HG02678 (cell line): ENCODE measurements at regions not wholly inside any gene's neighbourhood (a gene's known extent, or its start where the extent isn't known, plus 50 kb on each side); places are given as distances from the start of the nearest gene placed in this dataset.
"Not testable (repeated sequence)": the region's sequence is repeated elsewhere in the genome, so short reads cannot be mapped to it uniquely, and the experiment has no call there.

ENCODE experiments used
- ATAC-seq: cut with Tn5 transposase; IDR thresholded peaks from one replicate; pipeline ENCODE4 v1.9.1; 2021; ENCODE audit warnings: mild to moderate bottlenecking, moderate library complexity; ENCODE audit not compliant: unreplicated experiment

DNA sequence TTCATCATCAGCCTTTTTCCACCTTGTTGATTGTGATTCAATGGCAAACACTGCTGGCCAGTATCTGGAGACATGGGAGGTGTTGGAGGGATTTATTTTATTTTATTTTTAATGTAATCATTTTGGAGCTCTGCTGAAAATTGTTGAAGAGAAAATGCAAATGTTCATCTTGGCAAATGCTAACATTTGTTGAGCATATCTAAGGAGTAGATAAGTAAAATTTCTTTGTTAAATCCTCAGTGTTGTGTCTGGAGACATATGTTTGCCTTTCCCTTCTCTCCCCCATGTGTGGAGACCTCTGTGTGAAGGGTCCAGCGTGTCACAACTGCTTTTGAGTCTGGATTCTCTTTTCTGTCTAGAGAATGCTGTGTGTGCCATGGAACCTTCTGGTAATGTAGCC, 300.3 kb downstream of the FZD1 start:
- no peak for ATAC-seq

DNA sequence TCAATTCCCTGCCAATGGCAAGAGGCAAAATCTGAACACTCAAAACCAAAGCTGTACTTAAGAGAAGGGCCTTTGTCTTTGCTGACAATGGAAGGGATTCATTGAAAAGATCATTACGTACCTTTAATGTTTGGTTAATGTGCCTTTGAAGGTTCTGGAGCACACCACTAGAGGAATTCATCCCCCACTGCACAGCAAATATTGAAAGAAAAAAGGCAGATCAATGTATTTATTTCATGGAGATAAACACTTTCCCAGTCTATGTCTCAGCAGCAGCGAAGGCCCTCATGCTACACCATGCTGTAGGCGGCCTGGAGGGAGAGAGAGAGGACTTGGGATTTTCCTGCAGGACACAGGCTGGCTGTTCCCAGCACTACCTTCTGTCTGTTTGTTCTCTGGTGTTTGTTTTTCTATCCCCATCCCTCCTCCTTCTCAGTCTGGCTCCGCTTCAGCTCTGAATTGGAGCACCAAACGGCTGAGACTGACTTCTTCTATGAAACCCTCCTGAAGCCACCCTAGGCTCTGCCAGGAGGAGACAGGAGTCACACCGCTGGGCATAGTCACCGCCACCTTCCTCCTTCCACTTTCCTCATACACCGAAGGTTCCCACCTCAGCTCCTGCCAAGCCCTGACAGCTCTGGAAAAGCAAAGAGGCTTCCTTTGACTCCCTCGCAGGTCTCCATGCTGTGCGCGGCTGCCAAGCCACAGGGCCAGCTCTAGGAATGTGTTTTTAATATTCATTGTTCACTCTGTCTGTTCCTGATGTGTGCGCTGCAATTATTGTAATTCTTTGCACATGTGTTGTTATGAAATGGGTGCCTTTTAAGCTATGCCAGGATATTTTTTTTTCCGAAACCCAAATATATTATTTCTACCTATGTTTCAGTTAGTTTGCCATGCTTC, 301.5 kb downstream of the FZD1 start:
- no peak for ATAC-seq

DNA sequence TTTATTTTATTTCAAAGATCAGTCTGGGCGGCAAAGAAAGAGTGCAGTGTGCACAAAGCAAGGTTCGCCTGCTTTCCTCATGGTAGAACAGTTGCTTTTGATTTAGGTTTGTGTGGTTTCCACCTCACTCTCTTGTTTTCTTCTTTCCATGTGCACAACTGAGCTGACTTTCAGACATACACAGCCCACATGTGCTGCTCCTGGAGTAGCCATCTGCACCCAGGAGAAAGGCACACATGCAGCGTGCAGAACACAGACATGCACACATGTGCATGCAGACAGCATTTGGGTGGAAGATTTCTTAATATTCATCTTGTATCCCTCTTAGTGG, 302.1 kb downstream of the FZD1 start:
- no peak for ATAC-seq

DNA sequence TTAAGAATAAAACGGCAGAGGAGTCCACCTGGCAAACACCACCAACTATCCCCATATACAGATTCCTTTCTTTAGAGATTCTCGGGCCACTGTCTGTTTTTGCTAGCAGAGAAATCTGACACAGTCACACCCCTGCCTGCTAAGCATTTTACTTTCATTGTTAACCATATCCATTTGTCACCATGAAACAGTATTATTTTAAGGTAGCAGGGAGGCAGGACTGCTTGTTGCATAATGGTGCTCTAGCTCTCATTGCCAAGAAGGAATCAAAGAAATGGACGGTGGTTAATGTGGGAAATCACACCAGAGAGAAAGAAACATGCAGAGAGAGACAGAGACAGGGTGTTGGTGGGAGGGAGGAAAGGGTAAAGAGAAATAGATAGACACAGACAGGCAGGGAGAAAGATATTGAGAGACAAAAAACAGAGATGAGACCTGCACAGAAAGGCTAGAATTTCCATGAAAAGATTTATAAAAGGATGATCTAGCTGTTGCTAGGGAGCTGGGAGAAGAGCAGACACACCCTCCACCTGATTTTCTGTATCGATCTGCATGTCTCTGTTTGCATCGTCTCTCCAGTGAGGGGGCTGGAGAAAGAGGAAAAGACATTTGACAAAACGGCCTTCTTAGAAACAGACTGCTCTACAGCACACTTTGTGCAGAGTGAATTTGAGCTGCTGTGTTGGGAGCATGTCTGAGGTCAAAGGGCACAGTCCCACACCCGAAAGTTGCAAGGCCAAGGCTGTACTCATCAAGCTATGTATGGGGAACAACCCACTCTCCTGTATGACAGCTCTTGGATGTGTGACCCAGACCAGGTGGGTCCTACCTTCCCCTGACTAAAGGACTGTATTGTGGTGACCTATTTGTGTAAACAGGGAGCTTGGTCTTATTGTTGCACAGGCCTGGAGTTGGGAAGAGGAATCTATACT, 303.1 kb downstream of the FZD1 start:
- no peak for ATAC-seq

DNA sequence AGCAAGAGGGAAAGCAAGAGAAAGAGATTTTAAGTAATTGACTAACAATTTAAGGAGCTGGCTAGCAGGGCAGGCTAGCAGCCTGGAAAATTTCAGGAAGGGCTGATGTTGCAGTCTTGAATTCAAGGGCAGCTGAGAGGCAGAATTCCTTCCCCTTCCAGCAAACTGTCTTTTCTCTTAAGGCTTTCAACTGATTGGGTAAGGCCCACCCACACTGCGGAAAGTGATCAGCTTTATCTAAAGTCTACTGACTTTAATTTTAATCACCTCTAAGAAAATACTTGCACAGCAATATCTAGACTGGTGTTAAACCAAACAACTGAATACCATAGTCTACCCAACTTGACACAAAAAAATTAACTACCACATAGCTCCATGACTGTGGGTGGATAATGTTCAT, 303.9 kb downstream of the FZD1 start:
- no peak for ATAC-seq

DNA sequence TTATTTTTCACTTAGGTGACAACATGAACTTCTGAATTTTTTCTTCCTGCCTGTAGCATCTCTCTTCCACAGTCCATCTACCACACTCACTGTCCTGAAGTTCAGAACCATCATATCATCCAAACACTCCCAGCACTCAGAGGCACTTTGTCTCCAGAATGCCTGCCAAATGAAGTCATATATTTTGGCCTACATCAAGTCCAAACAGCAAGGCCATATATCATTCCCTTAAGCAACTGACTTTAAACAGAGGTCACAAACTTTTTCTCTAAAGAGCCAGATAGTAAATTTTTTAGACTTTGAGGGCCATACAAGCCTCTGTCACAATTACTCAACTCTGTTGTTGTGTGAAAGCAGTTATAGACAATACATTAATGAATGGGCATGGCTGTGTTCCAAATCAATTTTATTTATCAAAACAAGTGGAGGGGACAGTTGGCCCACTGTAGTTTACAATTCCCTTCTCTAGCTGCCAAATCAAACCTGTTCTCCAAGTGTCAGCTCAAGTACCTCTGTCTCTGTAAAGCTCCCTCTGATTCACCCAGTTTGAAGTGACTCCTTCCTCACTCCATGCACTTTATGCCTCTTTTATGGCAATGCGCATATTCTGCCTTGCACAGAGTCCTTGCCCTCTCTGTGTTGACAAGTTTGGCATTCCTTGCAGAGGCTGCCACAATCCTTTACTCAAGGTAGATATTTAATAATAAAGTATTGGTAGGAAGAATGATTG, 305.7 kb downstream of the FZD1 start:
- ATAC-seq: no peak

DNA sequence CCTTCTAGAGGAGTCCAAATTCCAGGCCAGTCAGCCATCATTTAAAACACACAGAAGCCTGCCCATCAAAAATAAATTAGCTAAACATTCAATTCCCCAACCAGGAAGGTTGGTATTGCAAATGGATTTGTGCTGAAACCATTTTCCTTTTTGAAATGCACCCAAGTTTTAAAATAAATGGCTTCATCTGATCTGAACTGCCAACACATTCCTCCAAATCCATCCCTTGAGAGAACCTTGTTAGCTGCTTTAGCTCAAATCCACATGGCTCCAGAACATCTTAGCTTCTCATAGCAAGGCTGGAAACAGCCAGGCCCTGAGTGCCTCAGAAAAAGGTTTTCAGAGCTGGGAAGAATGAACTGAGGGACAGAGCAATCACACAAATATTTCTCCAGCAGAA, 306.3 kb downstream of the FZD1 start:
- ATAC-seq: no peak

DNA sequence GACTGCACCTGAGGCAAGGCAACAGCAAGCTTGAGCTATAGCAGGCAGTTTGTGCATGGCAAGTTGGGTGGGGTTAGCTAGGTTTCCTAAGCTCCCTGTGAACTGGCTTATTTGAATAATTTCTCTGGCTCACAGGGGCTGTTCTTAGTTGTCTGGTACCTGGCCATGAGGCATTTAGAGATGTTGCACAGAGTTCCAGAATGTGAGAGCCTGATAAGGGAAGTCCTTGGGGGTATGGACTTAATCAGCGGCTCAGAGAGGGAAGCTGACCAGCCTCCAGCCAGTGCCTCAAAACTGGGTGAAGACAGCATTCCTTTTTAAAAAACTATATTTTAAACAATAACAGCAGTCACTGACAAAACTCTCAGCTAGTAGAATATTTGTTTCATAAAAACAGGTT, 307.4 kb downstream of the FZD1 start:
- ATAC-seq: no peak

DNA sequence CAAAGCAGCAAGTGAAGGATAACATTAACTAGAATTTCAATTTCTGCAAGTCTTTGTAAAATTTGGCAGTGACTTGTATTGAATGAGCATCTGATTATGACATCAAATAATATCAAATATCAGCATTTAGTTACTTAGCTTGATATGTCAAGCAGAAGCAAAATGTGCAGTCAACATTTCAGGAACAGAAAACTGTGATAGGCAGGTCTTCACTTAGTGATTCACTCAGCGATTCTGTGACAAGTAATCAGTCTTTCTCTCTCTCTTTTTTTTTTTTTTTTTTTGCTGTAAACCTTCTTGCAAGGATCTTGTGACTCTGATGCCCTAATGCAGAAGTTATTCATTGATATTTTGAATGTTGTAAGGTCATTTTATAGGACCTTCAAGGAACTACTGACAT, 307.1 kb downstream of the MTERF1 start:
- ATAC-seq: no peak

DNA sequence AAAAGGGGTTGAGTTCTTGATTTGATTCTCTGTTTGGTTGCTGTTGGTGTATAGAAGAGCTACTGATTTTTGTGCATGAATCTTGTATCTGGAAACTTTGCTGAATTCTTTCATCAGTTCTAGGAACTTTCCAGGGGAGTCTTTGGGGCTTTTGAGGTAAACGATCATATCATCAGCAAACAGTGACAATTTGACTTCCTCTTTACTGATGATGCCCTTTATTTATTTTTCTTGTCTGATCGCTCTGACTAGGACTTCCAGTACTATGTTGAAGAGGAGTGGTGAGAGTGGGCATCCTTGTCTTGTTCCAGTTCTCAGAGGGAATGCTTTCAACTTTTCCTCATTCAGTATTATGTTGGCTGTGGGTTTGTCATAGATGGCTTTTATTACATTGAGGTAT, 304.0 kb downstream of the MTERF1 start:
- not testable (repeated sequence) for ATAC-seq

DNA sequence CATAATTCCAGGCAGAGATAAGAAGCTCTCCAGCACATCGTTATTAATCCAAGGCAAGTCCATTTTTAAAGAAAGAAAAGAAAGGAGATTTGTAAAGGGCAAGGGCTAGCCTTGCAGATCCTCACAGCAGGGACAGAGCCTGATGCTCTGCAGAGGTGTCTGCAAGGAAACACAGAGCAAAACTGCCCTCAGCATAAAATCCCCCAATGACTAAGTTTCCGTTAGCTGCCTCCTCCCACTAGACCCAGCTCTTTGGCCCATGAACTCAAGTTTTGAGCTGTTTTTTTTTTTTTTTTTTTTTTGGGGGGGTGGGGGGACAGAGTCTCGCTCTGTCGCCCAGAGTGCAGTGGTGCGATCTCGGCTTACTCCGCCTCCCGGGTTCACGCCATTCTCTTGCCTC, 300.7 kb downstream of the MTERF1 start:
- no peak for ATAC-seq

DNA sequence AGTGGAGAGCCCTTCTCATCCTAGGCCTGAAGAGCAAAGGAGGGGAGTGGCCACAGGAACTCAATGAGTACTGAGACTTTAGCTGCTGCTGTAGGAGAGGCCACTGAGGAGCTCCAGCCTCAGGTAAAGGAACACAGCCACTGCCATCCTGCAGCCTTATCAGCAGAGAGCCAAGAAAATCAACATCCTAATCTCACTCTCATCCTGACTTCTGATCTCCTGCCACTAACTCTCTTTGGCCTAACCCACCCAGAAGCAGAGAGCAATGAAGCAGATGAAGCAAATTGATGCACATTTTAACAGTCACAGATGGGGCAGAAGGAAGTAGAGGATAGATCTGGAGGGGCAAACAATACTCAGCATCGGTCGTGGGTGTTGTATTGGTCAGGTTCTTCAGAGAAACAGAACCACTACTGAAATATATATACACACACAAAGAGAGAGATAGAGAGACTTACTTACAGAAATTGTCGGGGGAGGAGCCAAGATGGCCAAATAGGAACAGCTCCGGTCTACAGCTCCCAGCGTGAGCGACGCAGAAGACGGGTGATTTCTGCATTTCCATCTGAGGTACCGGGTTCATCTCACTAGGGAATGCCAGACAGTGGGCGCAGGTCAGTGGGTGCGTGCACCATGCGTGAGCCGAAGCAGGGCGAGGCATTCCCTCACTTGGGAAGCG, 297.6 kb downstream of the MTERF1 start:
- ATAC-seq: no peak

DNA sequence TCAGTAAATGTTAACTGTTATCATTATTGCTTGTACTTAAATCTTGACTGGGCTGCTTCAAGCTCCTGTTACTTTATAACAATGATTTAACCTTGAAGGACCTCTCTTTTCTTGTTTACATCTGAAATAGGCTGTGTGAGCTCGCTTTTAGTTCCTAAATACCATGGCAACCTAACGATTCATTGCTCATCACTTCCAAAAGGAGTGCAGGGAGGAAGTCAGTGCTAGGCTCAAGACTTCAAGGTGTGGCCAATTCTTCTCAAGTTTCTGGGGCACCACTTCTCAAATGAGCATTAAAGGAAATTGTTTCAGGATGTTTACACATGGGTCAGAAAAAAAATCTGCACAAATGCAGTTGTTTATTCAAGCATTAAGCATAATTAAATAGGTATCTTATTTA, 284.2 kb downstream of the MTERF1 start:
- no peak for ATAC-seq

DNA sequence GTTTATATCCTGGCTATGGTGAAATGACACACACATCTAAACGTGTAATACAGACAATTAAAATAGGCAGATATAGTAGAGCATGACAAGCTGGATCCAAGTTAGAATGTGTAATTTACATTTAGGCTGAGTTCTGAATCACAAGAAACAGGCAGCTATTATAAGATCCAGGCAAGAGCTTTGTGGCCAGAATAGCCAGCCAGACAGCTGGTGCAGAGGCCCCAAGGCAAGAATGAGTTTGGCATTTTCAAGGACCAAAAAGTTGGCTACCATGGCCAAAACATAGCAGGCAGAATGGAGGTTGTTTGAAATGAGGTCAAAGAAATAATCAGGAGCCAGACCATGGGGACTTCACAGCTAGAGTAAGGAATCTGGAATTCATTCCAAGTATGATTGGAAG, 281.7 kb downstream of the MTERF1 start:
- no peak for ATAC-seq

DNA sequence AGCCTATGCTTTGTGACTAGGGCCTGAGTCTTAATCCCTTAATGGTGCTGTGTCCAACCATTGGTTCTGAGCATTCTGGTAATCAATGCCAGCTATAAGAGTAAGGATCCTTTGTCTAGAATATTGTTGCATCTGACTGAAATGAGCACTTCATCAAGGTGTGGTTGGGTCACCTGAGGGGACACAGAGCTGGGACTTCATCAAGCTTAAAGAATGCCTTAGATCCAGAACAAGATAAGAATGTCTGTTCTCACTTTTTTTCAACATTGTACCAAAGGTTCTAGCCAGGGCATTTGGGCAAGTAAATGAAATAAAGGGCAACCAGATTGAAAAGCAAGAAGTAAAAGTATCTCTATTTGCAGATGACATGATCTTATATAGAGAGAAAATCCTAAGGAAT, 280.4 kb downstream of the MTERF1 start:
- no peak for ATAC-seq

DNA sequence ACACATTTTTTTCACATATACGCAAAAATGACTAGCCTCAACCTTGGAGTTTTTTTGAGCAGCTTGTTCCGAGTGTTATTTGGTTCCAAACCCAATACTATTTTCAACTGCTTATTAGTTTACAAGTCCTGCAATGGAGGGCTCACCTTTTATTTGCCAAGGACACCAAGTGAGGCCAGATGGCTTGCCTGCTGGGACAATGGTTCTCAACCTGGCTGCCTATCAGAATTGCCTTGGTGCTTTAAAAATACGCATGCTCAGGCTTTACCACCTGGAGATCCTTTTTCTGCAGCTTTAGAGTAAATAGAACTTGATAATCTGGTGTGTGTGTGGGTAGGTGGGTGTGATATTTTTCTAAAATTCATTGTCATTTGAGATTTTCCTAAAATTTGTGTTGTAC, 276.8 kb downstream of the MTERF1 start:
- no peak for ATAC-seq

DNA sequence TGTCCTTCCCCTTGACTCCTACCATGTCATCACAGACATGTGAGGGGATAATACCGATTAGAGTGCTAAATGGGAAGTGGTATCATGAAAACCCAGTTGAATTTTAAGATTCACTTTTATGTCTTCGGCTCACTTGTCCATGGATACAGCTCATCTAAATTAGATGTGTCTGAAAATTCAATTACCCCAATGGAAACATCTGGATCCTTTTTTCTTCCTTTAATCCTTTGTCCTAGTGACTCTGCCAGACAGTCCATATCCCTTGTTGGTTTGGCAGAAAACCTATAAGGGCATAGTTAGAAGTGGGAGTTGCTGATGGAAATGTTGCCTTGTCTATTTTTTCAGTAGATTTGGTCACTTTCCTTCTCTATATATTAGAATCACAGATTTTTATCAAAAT, 271.9 kb downstream of the MTERF1 start:
- ATAC-seq: no peak

DNA sequence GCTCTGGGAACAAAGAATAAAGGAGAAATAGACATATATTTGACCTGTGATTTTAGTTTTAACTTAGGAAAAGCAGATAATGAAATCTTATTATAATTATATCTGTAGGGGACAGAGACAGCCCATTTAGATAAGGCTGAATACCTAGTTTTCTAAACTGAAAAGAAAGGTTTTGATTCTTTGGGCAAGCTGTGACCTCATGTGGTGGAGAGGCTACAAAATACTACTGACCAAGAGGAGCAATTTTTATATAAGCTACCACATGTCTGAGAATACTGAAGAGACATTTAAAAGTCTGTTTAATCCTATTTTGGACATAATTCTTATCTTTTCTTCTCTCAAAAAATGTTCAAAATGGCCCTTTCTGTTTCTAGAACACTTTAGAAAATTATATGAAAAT, 271.0 kb downstream of the MTERF1 start:
- no peak for ATAC-seq

DNA sequence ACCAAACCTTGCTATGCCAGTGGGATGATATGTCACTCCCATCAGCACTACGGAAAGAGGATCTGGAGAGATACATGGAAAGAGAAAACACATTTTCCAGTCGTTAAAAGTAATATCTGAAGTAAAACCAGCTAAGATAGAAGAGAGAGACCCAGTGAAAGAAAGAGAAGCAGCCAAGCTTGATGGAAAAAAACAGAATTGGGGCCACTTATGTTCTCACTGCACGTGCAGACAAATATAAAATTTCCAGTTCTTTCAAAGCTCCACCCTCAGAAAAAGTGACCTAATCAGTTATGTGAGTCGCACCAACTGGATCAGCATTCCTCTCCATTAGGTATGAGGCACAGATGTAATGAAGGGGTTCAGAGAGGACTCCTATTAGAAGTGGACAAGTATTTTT, 266.1 kb downstream of the MTERF1 start:
- ATAC-seq: no peak

DNA sequence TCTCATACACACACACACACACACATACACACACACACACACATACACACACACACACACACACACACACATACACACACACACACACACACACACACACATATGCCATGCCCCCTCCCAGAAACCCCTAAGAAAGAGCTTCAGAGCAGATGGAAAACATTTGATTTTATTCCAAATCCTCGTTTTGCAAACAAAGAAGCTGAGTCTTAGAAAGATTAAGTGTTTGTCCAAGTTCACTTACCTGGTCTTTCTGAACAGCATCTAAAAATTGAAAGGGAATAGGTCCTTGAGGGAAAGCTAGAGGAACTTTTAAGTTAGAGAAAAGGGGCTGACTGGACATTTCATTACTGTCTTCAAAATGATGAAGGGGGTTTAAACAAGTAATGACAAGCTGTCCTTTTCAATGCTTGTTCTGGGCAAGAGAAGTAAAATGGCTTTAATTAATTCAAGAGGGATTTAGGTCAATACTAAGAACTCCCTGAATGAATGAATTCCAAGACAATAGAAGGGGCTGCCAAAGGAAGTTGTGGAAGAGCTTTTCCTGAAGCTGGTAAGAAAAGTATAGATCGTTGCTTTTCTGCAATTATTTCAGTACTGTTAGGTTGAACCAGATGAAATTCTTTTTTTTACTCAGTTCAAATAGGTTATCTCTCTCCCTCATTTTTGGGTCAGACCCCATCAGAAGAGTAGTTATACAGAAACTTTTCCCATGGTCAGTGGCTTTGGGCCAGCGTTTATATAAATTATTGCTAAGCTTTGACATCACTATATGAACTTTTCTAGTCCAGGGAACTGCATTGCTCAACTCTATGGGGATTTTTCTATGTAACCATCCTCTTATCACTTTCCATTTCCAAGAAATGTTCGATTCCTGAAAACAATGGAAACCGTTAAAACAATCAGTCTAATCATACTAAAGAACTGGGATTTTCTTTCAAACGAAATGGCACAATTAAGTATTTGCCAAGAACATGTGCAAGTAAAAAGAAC, 261.4 kb downstream of the MTERF1 start:
- no peak for ATAC-seq
